Naive B cell (primary cell): ENCODE measurements at regions not wholly inside any gene's neighbourhood (a gene's known extent, or its start where the extent isn't known, plus 50 kb on each side); places are given as distances from the start of the nearest gene placed in this dataset.
A peak's percentile ranks its signal among the peaks of the same experiment; 100 is the strongest.

Experiments used
- ATAC-seq, 2 donors: fragments of 150-1000 bp; cut with Tn5 transposase; 2 replicates each; pipeline ENCODE4 v1.10.0; 2021; ENCODE audit warnings: low read depth in 2 of 2, mild to moderate bottlenecking in 2 of 2, moderate library complexity in 2 of 2
- DNase-seq: peaks from one replicate; pipeline ENCODE4 v3.0.0; 2022
- H3K27ac Mint-ChIP-seq, 6 donors: one replicate each; pipeline ENCODE4 v1.8.0; 2020 to 2022; ENCODE audit warnings: mild to moderate bottlenecking in 6 of 6, mixed read lengths in 6 of 6, moderate library complexity in 5 of 6, inconsistent platforms in 2 of 6
- H3K27me3 Mint-ChIP-seq, 3 donors: one replicate each; pipeline ENCODE4 v1.8.0; 2021 to 2022; ENCODE audit warnings: mixed read lengths in 3 of 3, mild to moderate bottlenecking in 1 of 3
- H3K36me3 Mint-ChIP-seq, 2 donors: one replicate each; pipeline ENCODE4 v1.8.0; 2020 to 2022; ENCODE audit warnings: mixed read lengths in 2 of 2, inconsistent platforms in 1 of 2, mild to moderate bottlenecking in 1 of 2
- H3K4me1 Mint-ChIP-seq, 3 donors: one replicate each; pipeline ENCODE4 v1.8.0; 2020 to 2022; ENCODE audit warnings: mixed read lengths in 3 of 3, inconsistent platforms in 1 of 3, mild to moderate bottlenecking in 1 of 3, moderate library complexity in 1 of 3
- H3K4me3 Mint-ChIP-seq, 8 donors: one replicate each; pipeline ENCODE4 v1.8.0; 2020 to 2022; ENCODE audit warnings: mild to moderate bottlenecking in 8 of 8, mixed read lengths in 8 of 8, moderate library complexity in 8 of 8, inconsistent platforms in 2 of 8
- H3K9me3 Mint-ChIP-seq, 7 donors: one replicate each; pipeline ENCODE4 v1.8.0; 2020 to 2022; ENCODE audit warnings: mixed read lengths in 7 of 7, mild to moderate bottlenecking in 5 of 7, inconsistent platforms in 2 of 7, moderate library complexity in 1 of 7

DNA sequence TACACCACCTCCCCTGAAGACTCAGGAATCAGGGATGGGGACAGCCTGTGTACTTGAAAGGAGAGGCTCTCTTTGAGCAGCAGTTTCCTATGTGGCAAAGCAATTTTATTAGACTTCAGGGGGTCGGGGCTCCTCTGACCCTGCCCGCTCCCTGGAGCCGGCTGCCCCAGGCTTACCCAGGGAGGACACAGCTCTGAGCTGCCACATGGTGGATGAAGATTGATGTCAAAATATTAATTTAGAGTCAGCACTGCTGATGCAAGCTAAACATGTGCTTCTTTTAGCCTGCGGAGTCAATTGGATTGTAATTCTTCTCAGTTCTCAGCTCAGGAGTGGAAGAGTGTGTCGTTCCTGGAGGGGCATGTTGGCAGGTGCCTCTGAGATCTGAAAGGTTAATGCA is 606.1 kb downstream of the KIF4B start:
- peak overlapping the region in 1 of 6 donors; percentile 69 for H3K27ac Mint-ChIP-seq
- peaks cover 0 to 2% (median 0%) of the 10 kb centered on the region in 7 donors for H3K9me3 Mint-ChIP-seq
- no peaks in the 10 kb centered on the region for H3K36me3 Mint-ChIP-seq
- no peak for ATAC-seq
- no peaks in the 10 kb centered on the region for H3K4me1 Mint-ChIP-seq
- H3K4me3 Mint-ChIP-seq: peak overlapping the region in 1 of 8 donors; percentile 7
- peaks cover 8 to 37% (median 19%) of the 10 kb centered on the region in 3 donors for H3K27me3 Mint-ChIP-seq
- no peak for DNase-seq

- Mint-ChIP-seq H3K9me3 (peaks cover 0 to 2% (median 0%) of the 10 kb centered on the region in 7 donors), H3K4me1 (no peaks in the 10 kb centered on the region), H3K36me3 (no peaks in the 10 kb centered on the region), H3K27ac (no peak overlapping the region), H3K27me3 (peaks cover 8 to 41% (median 21%) of the 10 kb centered on the region in 3 donors), H3K4me3 (no peak overlapping the region)
- no peak for DNase-seq
- ATAC-seq: no peak
These were observed 607.4 kb downstream of the KIF4B start for GRCh38 chr5:155620821-155621410.

GRCh38 chr5:155624597-155625241 is 611.2 kb downstream of the KIF4B start:
- H3K27ac Mint-ChIP-seq: no peak overlapping the region
- H3K27me3 Mint-ChIP-seq: peaks cover 20 to 37% (median 25%) of the 10 kb centered on the region in 3 donors
- DNase-seq: no peak

DNA sequence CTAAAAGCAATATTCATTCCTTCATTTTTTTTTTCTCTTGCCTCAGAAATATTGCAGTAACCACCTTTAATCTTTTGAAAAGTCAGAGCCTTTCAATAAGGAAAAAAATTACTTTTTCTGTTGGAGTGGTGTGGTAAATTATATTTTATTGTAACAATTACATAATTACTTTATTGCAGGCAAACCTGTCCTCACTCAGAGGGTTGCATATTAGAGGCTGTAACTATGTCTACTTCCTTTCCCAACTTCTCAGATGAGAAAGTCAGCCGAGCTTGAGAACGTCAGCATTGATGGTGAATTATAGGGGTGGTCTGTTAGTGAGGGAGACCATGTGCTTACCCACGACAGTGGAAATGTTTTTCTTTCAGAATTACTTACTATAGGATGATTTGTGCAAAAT is 611.8 kb downstream of the KIF4B start:
- Mint-ChIP-seq H3K36me3 (no peaks in the 10 kb centered on the region), H3K27me3 (peaks cover 20 to 32% (median 25%) of the 10 kb centered on the region in 3 donors), H3K9me3 (peaks cover 0 to 4% (median 0%) of the 10 kb centered on the region in 7 donors), H3K4me3 (no peak overlapping the region), H3K4me1 (no peaks in the 10 kb centered on the region), H3K27ac (no peak overlapping the region)
- DNase-seq (no peak), ATAC-seq (no peak)

More at GRCh38 chr5:155624597-155625241, 611.2 kb downstream of the KIF4B start:
- ATAC-seq: no peak
- no peak overlapping the region for H3K4me3 Mint-ChIP-seq
- H3K9me3 Mint-ChIP-seq: peaks cover 0 to 4% (median 0%) of the 10 kb centered on the region in 7 donors
- H3K4me1 Mint-ChIP-seq: no peaks in the 10 kb centered on the region
- no peaks in the 10 kb centered on the region for H3K36me3 Mint-ChIP-seq

DNA sequence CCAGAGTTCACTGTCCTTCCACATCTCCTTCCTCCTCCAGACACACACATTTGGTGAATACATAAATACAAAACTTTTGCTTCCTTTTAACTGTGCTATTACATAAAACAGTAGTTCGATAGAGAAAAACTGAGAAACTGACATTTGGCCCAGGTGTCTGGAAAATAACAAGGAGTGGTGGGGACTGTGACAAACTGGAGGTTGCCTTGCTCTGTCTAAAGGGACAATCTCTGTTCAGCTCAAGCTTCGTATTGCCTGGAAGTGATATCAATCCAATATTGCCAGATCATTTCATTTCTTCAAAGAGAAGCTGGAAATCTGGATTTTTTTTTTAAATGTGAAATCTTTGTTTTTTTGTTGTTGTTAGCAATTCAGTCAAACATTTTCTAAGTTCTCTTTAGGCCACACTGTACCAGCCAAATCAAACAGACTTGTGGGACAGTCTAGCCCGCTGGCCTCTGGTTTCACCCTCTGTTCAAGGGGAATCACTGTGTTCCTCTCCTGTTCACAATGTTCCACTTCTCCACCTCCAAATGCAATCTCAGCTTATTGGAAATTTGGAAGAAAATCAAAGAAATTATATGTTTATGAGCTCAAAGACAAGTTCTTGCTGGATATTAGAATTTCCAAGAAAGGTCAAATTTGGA is 612.5 kb downstream of the KIF4B start:
- no peak overlapping the region for H3K4me3 Mint-ChIP-seq
- H3K36me3 Mint-ChIP-seq: no peaks in the 10 kb centered on the region
- DNase-seq (no peak), ATAC-seq (no peak)
- H3K9me3 Mint-ChIP-seq: peaks cover 0 to 3% (median 0%) of the 10 kb centered on the region in 7 donors
- H3K27me3 Mint-ChIP-seq: peaks cover 18 to 24% (median 20%) of the 10 kb centered on the region in 3 donors
- H3K4me1 Mint-ChIP-seq: no peaks in the 10 kb centered on the region
- H3K27ac Mint-ChIP-seq: no peak overlapping the region

DNA sequence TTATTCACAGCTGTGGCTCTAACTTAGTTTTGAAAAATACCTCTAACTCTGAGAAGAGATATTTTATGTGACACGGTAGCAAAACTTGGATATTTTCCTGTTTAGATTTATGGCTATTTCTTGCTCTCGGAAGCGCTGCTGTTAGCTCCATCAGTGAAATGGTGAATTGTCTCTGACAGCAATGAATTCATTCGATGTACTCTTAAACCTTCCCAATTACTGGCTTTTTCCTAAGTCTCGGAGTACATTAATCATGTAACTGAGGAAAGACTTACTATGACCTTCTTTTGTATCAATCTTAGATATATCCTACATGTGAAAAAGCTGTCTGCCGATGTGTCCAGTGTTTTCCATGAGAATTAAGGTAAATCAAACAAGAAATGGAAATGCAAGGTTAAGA is 613.0 kb downstream of the KIF4B start:
- Mint-ChIP-seq H3K9me3 (peaks cover 0 to 3% (median 0%) of the 10 kb centered on the region in 7 donors), H3K4me3 (no peak overlapping the region), H3K4me1 (no peaks in the 10 kb centered on the region), H3K27ac (no peak overlapping the region), H3K36me3 (no peaks in the 10 kb centered on the region), H3K27me3 (peaks cover 14 to 20% (median 19%) of the 10 kb centered on the region in 3 donors)
- ATAC-seq (no peak), DNase-seq (no peak)

DNA sequence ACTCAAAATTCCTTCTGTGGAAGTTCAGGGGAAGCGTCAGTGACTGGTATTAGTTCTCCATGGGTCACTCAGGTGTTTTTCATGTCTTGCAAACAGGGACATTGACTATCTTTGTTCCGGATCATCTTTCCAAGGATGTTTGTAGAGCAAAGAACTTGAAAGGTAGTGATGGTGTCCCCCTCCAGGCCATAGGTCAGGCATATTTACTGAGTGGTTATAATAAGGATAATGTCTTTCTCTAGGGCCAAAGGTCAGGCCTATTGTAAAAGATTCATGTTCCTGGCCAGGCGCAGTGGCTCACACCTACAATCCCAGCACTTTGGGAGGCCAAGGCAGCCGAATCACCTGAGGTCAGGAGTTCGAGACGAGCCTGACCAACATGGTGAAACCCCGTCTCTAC is 614.8 kb downstream of the KIF4B start:
- Mint-ChIP-seq H3K9me3 (peaks cover 0 to 3% (median 0%) of the 10 kb centered on the region in 7 donors), H3K4me3 (no peak overlapping the region), H3K36me3 (no peaks in the 10 kb centered on the region), H3K27me3 (peaks cover 14 to 20% (median 14%) of the 10 kb centered on the region in 3 donors), H3K4me1 (no peaks in the 10 kb centered on the region), H3K27ac (no peak overlapping the region)
- ATAC-seq: no peak
- no peak for DNase-seq

DNA sequence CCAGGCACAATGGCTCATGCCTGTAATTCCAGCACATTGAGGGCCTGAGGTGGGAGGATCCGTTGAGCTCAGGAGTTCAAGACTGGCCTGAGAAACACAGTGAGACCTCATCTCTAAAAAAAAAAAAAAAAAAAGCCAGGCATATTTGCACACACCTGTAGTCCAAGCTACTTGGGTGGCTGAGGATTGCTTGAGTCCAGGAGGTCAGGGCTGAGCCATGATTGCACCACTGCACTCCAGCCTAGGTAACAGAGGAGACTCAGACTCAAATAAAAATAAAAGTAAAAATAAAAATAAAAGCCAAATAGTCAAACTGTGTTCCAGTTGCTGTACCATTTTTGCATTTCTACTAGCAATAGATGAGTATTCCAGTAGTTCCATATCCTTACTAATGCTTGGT is 616.0 kb downstream of the KIF4B start:
- ATAC-seq (no peak), DNase-seq (no peak)
- Mint-ChIP-seq H3K4me3 (no peak overlapping the region), H3K4me1 (no peaks in the 10 kb centered on the region), H3K9me3 (peaks cover 0 to 6% (median 5%) of the 10 kb centered on the region in 7 donors), H3K27ac (no peak overlapping the region), H3K36me3 (no peaks in the 10 kb centered on the region), H3K27me3 (peaks cover 5 to 13% (median 7%) of the 10 kb centered on the region in 3 donors)

DNA sequence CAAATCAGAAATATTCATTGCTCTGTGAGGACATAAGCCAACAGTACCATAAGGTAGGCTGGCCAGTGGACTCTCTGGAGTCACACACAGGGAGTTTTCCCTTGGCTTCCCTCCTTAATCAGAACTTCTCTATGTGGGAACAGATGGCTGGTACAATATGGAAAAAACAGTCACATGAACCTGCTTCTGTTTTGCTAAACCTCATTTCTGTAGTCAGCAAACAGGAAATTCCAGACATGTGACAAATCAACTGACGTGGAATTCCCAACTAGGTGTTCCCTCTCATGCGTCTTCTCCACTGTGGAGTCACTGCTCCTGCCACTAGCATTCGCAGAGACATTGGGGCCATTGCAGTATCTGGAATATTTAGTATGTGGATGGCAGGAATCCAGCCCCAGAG is 617.6 kb downstream of the KIF4B start:
- no peak overlapping the region for H3K4me3 Mint-ChIP-seq
- ATAC-seq (no peak), DNase-seq (no peak)
- no peak overlapping the region for H3K27ac Mint-ChIP-seq
- no peaks in the 10 kb centered on the region for H3K4me1 Mint-ChIP-seq
- peaks cover 0 to 13% (median 4%) of the 10 kb centered on the region in 3 donors for H3K27me3 Mint-ChIP-seq
- H3K9me3 Mint-ChIP-seq: peaks cover 0 to 7% (median 6%) of the 10 kb centered on the region in 7 donors
- no peaks in the 10 kb centered on the region for H3K36me3 Mint-ChIP-seq

DNA sequence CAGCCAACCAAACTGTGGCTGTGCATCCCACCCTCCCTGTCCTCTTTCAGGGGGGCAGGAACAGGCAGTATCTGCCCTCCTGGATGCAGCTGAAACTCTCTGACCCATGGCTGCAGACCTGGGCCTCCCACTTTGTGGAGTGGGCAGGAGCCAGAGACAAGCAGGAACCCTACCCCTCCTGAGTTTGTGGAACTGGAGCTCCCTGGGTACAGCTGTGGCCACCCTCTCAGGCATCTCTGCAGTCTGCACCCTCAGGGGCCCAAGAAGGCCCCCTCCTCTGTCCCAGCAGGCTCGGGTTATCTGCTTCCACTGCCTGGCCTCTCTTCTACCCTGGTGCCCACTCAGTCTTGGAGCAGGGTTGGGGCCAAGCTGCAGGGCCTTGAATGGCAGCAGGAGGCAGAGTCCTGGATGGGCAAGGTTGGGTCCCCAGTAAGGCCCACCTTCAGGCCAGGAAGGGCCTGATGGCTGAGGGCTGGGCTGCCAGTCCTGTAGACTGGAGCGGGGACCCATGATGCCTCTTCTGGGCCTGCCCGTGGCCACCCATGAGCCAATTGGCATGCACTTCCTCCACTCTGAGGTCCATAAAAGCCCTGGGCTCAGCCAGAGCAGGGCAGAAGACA is 619.9 kb downstream of the KIF4B start:
- no peaks in the 10 kb centered on the region for H3K36me3 Mint-ChIP-seq
- ATAC-seq (no peak), DNase-seq (no peak)
- H3K27me3 Mint-ChIP-seq: peaks cover 0 to 8% (median 4%) of the 10 kb centered on the region in 3 donors
- no peaks in the 10 kb centered on the region for H3K4me1 Mint-ChIP-seq
- no peak overlapping the region for H3K27ac Mint-ChIP-seq
- H3K4me3 Mint-ChIP-seq: no peak overlapping the region
- peaks cover 0 to 7% (median 5%) of the 10 kb centered on the region in 7 donors for H3K9me3 Mint-ChIP-seq

- H3K9me3 Mint-ChIP-seq: peaks cover 0 to 12% (median 3%) of the 10 kb centered on the region in 7 donors
- no peaks in the 10 kb centered on the region for H3K36me3 Mint-ChIP-seq
- no peak overlapping the region for H3K27ac Mint-ChIP-seq
- ATAC-seq (no peak), DNase-seq (no peak)
- H3K4me1 Mint-ChIP-seq: no peaks in the 10 kb centered on the region
- H3K4me3 Mint-ChIP-seq: no peak overlapping the region
- no peaks in the 10 kb centered on the region for H3K27me3 Mint-ChIP-seq
These were observed 636.1 kb downstream of the KIF4B start for GRCh38 chr5:155649666-155650065.

DNA sequence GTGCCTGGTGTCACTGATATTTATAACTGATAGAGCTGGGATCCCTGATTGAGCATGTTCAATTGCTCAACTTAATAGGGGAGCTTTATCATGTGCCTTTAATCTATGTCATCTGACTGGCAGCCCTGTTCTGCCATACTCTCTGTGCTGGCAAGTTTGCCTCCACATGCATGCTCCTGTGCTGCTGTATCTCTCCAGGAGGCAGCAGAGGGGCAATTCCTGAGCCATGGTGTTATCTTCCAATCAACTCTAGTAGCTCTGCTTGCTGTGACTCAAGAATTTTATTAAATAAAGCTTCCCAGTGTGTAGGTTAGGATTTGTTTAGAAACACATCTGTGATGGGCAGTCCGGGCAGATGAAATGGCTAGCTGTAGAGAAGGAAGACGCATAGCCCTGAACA is 642.0 kb downstream of the KIF4B start:
- no peak overlapping the region for H3K4me3 Mint-ChIP-seq
- H3K27ac Mint-ChIP-seq: no peak overlapping the region
- ATAC-seq: no peak
- no peak for DNase-seq
- H3K36me3 Mint-ChIP-seq: no peaks in the 10 kb centered on the region
- H3K9me3 Mint-ChIP-seq: peaks cover 0 to 7% (median 3%) of the 10 kb centered on the region in 7 donors
- H3K27me3 Mint-ChIP-seq: no peaks in the 10 kb centered on the region
- H3K4me1 Mint-ChIP-seq: no peaks in the 10 kb centered on the region

GRCh38 chr5:155661859-155662258 is 648.3 kb downstream of the KIF4B start:
- Mint-ChIP-seq H3K36me3 (no peaks in the 10 kb centered on the region), H3K9me3 (peaks cover 0 to 6% (median 0%) of the 10 kb centered on the region in 7 donors), H3K4me3 (no peak overlapping the region), H3K4me1 (no peaks in the 10 kb centered on the region), H3K27ac (no peak overlapping the region), H3K27me3 (no peaks in the 10 kb centered on the region)
- ATAC-seq (no peak), DNase-seq (no peak)
